ENCODE measurements at regions not wholly inside any gene's neighbourhood (a gene's known extent, or its start where the extent isn't known, plus 50 kb on each side); places are given as distances from the start of the nearest gene placed in this dataset.

DNA sequence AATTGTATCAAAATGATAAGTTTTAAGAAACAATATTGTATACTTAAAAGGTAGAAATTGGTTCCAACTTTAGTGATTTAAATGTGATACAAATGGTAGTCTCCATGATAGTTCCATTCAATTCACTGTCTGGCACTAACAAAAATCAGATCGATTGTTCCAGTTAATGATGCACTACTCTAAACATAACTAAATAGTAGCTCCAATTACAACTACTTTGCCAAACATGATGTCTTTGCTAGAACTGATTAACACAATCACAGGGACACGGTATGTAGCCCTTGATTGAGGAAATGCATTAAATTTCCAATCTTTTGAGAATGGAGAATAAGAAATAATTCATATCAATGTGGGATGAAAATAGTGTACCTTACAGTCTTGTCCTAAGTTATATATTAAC, 962.4 kb upstream of the GHITM start:
- dilution Hi-C loops (cut with MboI; ENCODE audit: extremely low pct_ligation_motif_present, low sequenced_read_pairs): no loop called here
- no peak for FAIRE-seq

DNA sequence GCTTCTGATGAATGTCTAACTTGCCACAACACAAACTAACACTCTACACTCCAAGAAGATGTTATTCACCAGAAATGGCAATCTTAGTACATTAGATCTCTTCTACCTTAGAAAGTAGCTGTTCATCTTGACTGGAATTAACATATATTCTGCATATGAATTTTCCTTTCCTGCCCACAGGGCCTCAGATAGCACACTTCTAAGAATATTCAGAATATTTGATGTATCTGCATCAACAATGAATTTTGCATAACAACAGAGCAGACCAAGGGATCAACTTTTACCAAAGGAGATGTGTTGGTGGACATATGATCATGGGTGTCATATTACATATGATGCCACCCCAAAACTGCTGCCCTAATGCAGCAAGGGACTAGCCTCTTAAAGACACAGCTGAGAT, 960.8 kb upstream of the GHITM start:
- Histone ChIP-seq H3K4me3 (ENCODE audit: control insufficient read depth in 2 of 3, extremely low read depth in 1 of 3, insufficient read depth in 2 of 3, low read depth in 1 of 3, low read length in 3 of 3) (no peak overlapping the region), H3K27me3 (ENCODE audit: control insufficient read depth, extremely low read depth, insufficient read depth, low read length) (no peaks in the 10 kb centered on the region), H3K36me3 (ENCODE audit: control insufficient read depth in 2 of 2, extremely low read depth in 1 of 2, insufficient read depth in 2 of 2, low read length in 2 of 2) (no peaks in the 10 kb centered on the region), H3K9me3 (ENCODE audit: control insufficient read depth, low read depth, low read length) (no peaks in the 10 kb centered on the region), H3K27ac (ENCODE audit: control insufficient read depth, insufficient read depth, low read length) (no peak overlapping the region), H3K9ac (ENCODE audit: control insufficient read depth, extremely low read depth, insufficient read depth, low read length) (no peak overlapping the region), H3K4me1 (ENCODE audit: control insufficient read depth, extremely low read depth, insufficient read depth, low read length) (no peaks in the 10 kb centered on the region), H4K20me1 (ENCODE audit: control insufficient read depth, extremely low read depth, insufficient read depth, low read length) (no peaks in the 10 kb centered on the region), H2AFZ (ENCODE audit: control insufficient read depth, low read length) (no peak overlapping the region), H3K79me2 (ENCODE audit: control insufficient read depth, insufficient read depth, low read length) (no peaks in the 10 kb centered on the region), H3K9me1 (ENCODE audit: control insufficient read depth, extremely low read depth, insufficient read depth, low read length) (no peaks in the 10 kb centered on the region), H3K4me2 (ENCODE audit: control insufficient read depth, extremely low read depth, insufficient read depth, low read depth, low read length) (no peak overlapping the region)
- dilution Hi-C loops (cut with MboI; ENCODE audit: extremely low pct_ligation_motif_present, low sequenced_read_pairs): no loop called here
- FAIRE-seq (no peak), DNase-seq (ENCODE audit: low read depth, low spot score) (no peak)
- TF ChIP-seq, protein P1, sequence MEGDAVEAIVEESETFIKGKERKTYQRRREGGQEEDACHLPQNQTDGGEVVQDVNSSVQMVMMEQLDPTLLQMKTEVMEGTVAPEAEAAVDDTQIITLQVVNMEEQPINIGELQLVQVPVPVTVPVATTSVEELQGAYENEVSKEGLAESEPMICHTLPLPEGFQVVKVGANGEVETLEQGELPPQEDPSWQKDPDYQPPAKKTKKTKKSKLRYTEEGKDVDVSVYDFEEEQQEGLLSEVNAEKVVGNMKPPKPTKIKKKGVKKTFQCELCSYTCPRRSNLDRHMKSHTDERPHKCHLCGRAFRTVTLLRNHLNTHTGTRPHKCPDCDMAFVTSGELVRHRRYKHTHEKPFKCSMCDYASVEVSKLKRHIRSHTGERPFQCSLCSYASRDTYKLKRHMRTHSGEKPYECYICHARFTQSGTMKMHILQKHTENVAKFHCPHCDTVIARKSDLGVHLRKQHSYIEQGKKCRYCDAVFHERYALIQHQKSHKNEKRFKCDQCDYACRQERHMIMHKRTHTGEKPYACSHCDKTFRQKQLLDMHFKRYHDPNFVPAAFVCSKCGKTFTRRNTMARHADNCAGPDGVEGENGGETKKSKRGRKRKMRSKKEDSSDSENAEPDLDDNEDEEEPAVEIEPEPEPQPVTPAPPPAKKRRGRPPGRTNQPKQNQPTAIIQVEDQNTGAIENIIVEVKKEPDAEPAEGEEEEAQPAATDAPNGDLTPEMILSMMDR (optimal IDR thresholded peaks at IDR 0.05 in 1 of 3, IDR thresholded peaks at IDR 0.05 in 1 of 3, conservative IDR thresholded peaks at IDR 0.05 in 1 of 3; ENCODE audit: extremely low read depth in 1 of 3, insufficient read depth in 2 of 3, low read length in 3 of 3): no peak
- TF ChIP-seq EZH2 (IDR thresholded peaks at IDR 0.05; ENCODE audit: low read length): no peak

More for the DNA sequence above, 962.4 kb upstream of the GHITM start:
- Histone ChIP-seq H3K27me3 (ENCODE audit: control insufficient read depth, extremely low read depth, insufficient read depth, low read length) (no peaks in the 10 kb centered on the region), H3K4me2 (ENCODE audit: control insufficient read depth, extremely low read depth, insufficient read depth, low read depth, low read length) (no peak overlapping the region), H3K4me3 (ENCODE audit: control insufficient read depth in 2 of 3, extremely low read depth in 1 of 3, insufficient read depth in 2 of 3, low read depth in 1 of 3, low read length in 3 of 3) (no peak overlapping the region), H3K79me2 (ENCODE audit: control insufficient read depth, insufficient read depth, low read length) (no peaks in the 10 kb centered on the region), H2AFZ (ENCODE audit: control insufficient read depth, low read length) (no peak overlapping the region), H3K27ac (ENCODE audit: control insufficient read depth, insufficient read depth, low read length) (no peak overlapping the region), H3K9ac (ENCODE audit: control insufficient read depth, extremely low read depth, insufficient read depth, low read length) (no peak overlapping the region), H3K9me1 (ENCODE audit: control insufficient read depth, extremely low read depth, insufficient read depth, low read length) (no peaks in the 10 kb centered on the region), H3K9me3 (ENCODE audit: control insufficient read depth, low read depth, low read length) (no peaks in the 10 kb centered on the region), H3K4me1 (ENCODE audit: control insufficient read depth, extremely low read depth, insufficient read depth, low read length) (no peaks in the 10 kb centered on the region), H4K20me1 (ENCODE audit: control insufficient read depth, extremely low read depth, insufficient read depth, low read length) (no peaks in the 10 kb centered on the region), H3K36me3 (ENCODE audit: control insufficient read depth in 2 of 2, extremely low read depth in 1 of 2, insufficient read depth in 2 of 2, low read length in 2 of 2) (no peaks in the 10 kb centered on the region)
- TF ChIP-seq EZH2 (IDR thresholded peaks at IDR 0.05; ENCODE audit: low read length): no peak
- TF ChIP-seq, protein P1 (optimal IDR thresholded peaks at IDR 0.05 in 1 of 3, IDR thresholded peaks at IDR 0.05 in 1 of 3, conservative IDR thresholded peaks at IDR 0.05 in 1 of 3; ENCODE audit: extremely low read depth in 1 of 3, insufficient read depth in 2 of 3, low read length in 3 of 3): no peak
- no peak for DNase-seq (ENCODE audit: low read depth, low spot score)

Data from keratinocyte (primary cell).